Neural cell (in vitro differentiated cells): ENCODE measurements at regions not wholly inside any gene's neighbourhood (a gene's known extent, or its start where the extent isn't known, plus 50 kb on each side); places are given as distances from the start of the nearest gene placed in this dataset.

Experiments
- H2AFZ ChIP-seq: fragments of 200-600, 300-800 bp; sonication (generic), shearing (Covaris generic); 2 replicates; pipeline ENCODE4 v1.6.0; 2014; ENCODE audit warnings: low read depth, mild to moderate bottlenecking, antibody characterized with exemption, low read length, moderate library complexity
- H3F3A ChIP-seq: fragments of 200-600 bp; shearing (Covaris generic); 2 replicates; pipeline ENCODE4 v1.6.1; 2016; ENCODE audit warnings: mild to moderate bottlenecking, moderate library complexity, mixed read lengths, antibody characterized with exemption, low read length; ENCODE audit not compliant: insufficient read depth, poor library complexity, severe bottlenecking
- H3K27ac ChIP-seq: fragments of 200-600, 300-800 bp; sonication (generic), shearing (Covaris generic); 2 replicates; pipeline ENCODE4 v1.5.1; 2014; ENCODE audit warnings: mild to moderate bottlenecking, low read length, moderate library complexity
- H3K27me3 ChIP-seq: fragments of 300-800, 200-600 bp; sonication (generic), shearing (Covaris generic); 2 replicates; pipeline ENCODE4 v1.6.0; 2014; ENCODE audit warnings: mild to moderate bottlenecking, low read depth, low read length, moderate library complexity; ENCODE audit not compliant: insufficient read depth
- H3K36me3 ChIP-seq: fragments of 300-800, 200-600 bp; sonication (generic), shearing (Covaris generic); 2 replicates; pipeline ENCODE4 v1.5.1; 2014; ENCODE audit warnings: mild to moderate bottlenecking, antibody characterized with exemption, low read length, moderate library complexity; ENCODE audit not compliant: insufficient read depth
- H3K4me2 ChIP-seq: fragments of 300-800, 200-600 bp; sonication (generic), shearing (Covaris generic); 2 replicates; pipeline ENCODE4 v1.6.0; 2014; ENCODE audit warnings: mild to moderate bottlenecking, low read length
- H3K4me3 ChIP-seq: fragments of 300-800, 200-600 bp; sonication (generic), shearing (Covaris generic); 2 replicates; pipeline ENCODE4 v1.5.1; 2014; ENCODE audit warnings: mild to moderate bottlenecking, low read length, moderate library complexity
- H3K79me2 ChIP-seq: fragments of 200-600 bp; shearing (Covaris generic); replicated peaks from 2 replicates; pipeline ENCODE4 v1.6.0; 2014; ENCODE audit warnings: mild to moderate bottlenecking, low read length, moderate library complexity; ENCODE audit not compliant: insufficient read depth
- H3K9ac ChIP-seq: fragments of 300-800, 200-600 bp; sonication (generic), shearing (Covaris generic); 2 replicates; pipeline ENCODE4 v1.6.1; 2016; ENCODE audit warnings: mild to moderate bottlenecking, low read length, mixed read lengths
- H3K9me2 ChIP-seq: fragments of 200-600 bp; shearing (Covaris generic); 2 replicates; pipeline ENCODE4 v1.6.1; 2016; ENCODE audit warnings: mild to moderate bottlenecking, low read length, mixed read lengths; ENCODE audit not compliant: insufficient read depth
- H3K9me3 ChIP-seq: fragments of 200-600, 300-800 bp; sonication (generic), shearing (Covaris generic); 2 replicates; pipeline ENCODE4 v1.6.1; 2016; ENCODE audit warnings: mild to moderate bottlenecking, mixed run types, low read length, moderate library complexity, mixed read lengths
- H4K20me1 ChIP-seq: fragments of 200-600 bp; shearing (Covaris generic); 2 replicates; pipeline ENCODE4 v1.6.1; 2016; ENCODE audit warnings: mild to moderate bottlenecking, mixed run types; ENCODE audit not compliant: insufficient read depth
- EP300 ChIP-seq: fragments of 450-650 bp; conservative IDR thresholded peaks from 2 replicates; pipeline ENCODE4 v1.6.1; 2014; ENCODE audit warnings: antibody characterized with exemption, mild to moderate bottlenecking, moderate library complexity; ENCODE audit not compliant: poor library complexity, severe bottlenecking
- EZH2 ChIP-seq: fragments of 200-600, 300-800 bp; shearing (Covaris generic), sonication (generic); IDR thresholded peaks from 2 replicates; pipeline ENCODE4 v1.6.1; 2014; ENCODE audit warnings: antibody characterized with exemption, low read length, borderline replicate concordance, mild to moderate bottlenecking; ENCODE audit not compliant: insufficient read depth, poor library complexity, severe bottlenecking
- MXI1 ChIP-seq: fragments of 450-650 bp; conservative IDR thresholded peaks from 2 replicates; pipeline ENCODE4 v1.6.1; 2014; ENCODE audit warnings: antibody characterized with exemption, mild to moderate bottlenecking; ENCODE audit not compliant: poor library complexity, severe bottlenecking
- POLR2AphosphoS5 ChIP-seq: IDR thresholded peaks from 2 replicates; pipeline ENCODE4 v1.6.1; 2012
- RAD21 ChIP-seq: fragments of 450-650 bp; conservative IDR thresholded peaks from 2 replicates; pipeline ENCODE4 v1.6.1; 2014; ENCODE audit warnings: antibody characterized with exemption, mild to moderate bottlenecking, moderate library complexity
- SMC3 ChIP-seq: fragments of 450-650 bp; conservative IDR thresholded peaks from 2 replicates; pipeline ENCODE4 v1.6.1; 2014; ENCODE audit warnings: antibody characterized with exemption, mild to moderate bottlenecking, moderate library complexity; ENCODE audit not compliant: poor library complexity
- TAF1 ChIP-seq: IDR thresholded peaks from 2 replicates; pipeline ENCODE4 v1.6.1; 2012; ENCODE audit warnings: low read depth
- TF ChIP-seq, protein P1 (sequence below): fragments of 450-650 bp; IDR thresholded peaks from 2 replicates; pipeline ENCODE4 v1.5.1; 2014; ENCODE audit warnings: antibody characterized with exemption, mild to moderate bottlenecking, moderate library complexity; ENCODE audit not compliant: poor library complexity, severe bottlenecking
- TF ChIP-seq, protein P2 (sequence below): IDR thresholded peaks from 2 replicates; pipeline ENCODE4 v1.6.1; 2012; ENCODE audit warnings: borderline replicate concordance

DNA sequence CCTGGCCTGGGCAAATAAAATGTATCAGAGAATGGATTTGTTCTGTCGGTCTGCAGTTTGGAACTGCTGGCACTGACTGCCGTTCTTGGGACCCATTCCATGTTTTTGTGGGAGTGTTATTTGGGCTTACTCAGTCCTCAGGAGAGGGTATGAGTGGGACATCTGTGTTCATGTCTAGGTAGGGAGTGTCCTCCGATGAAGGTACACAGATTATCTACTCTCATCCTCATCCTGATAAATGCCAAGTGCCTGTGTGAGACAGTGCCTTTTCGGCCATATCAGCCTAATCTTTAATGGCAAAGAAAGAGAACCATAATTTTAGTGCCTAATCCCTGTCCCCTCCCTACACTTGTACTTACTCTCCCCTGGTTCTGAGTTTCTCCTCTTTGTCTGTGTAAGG is 409.4 kb downstream of the REEP3 start:
- Histone ChIP-seq H3K27ac (no peak overlapping the region), H3K9ac (no peak overlapping the region), H3K9me2 (no peaks in the 10 kb centered on the region), H3K36me3 (no peaks in the 10 kb centered on the region), H3F3A (no peaks in the 10 kb centered on the region), H3K27me3 (no peaks in the 10 kb centered on the region), H4K20me1 (no peaks in the 10 kb centered on the region), H3K4me3 (no peak overlapping the region), H3K9me3 (no peaks in the 10 kb centered on the region), H2AFZ (no peak overlapping the region), H3K79me2 (no peaks in the 10 kb centered on the region), H3K4me2 (no peak overlapping the region)
- TF ChIP-seq POLR2AphosphoS5, result no peak
- no peak for TF ChIP-seq RAD21
- TF ChIP-seq, protein P1, sequence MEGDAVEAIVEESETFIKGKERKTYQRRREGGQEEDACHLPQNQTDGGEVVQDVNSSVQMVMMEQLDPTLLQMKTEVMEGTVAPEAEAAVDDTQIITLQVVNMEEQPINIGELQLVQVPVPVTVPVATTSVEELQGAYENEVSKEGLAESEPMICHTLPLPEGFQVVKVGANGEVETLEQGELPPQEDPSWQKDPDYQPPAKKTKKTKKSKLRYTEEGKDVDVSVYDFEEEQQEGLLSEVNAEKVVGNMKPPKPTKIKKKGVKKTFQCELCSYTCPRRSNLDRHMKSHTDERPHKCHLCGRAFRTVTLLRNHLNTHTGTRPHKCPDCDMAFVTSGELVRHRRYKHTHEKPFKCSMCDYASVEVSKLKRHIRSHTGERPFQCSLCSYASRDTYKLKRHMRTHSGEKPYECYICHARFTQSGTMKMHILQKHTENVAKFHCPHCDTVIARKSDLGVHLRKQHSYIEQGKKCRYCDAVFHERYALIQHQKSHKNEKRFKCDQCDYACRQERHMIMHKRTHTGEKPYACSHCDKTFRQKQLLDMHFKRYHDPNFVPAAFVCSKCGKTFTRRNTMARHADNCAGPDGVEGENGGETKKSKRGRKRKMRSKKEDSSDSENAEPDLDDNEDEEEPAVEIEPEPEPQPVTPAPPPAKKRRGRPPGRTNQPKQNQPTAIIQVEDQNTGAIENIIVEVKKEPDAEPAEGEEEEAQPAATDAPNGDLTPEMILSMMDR, result no peak
- TF ChIP-seq EZH2, result no peak
- TF ChIP-seq EP300, result no peak
- TF ChIP-seq, protein P2, sequence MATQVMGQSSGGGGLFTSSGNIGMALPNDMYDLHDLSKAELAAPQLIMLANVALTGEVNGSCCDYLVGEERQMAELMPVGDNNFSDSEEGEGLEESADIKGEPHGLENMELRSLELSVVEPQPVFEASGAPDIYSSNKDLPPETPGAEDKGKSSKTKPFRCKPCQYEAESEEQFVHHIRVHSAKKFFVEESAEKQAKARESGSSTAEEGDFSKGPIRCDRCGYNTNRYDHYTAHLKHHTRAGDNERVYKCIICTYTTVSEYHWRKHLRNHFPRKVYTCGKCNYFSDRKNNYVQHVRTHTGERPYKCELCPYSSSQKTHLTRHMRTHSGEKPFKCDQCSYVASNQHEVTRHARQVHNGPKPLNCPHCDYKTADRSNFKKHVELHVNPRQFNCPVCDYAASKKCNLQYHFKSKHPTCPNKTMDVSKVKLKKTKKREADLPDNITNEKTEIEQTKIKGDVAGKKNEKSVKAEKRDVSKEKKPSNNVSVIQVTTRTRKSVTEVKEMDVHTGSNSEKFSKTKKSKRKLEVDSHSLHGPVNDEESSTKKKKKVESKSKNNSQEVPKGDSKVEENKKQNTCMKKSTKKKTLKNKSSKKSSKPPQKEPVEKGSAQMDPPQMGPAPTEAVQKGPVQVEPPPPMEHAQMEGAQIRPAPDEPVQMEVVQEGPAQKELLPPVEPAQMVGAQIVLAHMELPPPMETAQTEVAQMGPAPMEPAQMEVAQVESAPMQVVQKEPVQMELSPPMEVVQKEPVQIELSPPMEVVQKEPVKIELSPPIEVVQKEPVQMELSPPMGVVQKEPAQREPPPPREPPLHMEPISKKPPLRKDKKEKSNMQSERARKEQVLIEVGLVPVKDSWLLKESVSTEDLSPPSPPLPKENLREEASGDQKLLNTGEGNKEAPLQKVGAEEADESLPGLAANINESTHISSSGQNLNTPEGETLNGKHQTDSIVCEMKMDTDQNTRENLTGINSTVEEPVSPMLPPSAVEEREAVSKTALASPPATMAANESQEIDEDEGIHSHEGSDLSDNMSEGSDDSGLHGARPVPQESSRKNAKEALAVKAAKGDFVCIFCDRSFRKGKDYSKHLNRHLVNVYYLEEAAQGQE, result no peak
- TF ChIP-seq SMC3, result no peak
- no peak for TF ChIP-seq TAF1
- no peak for TF ChIP-seq MXI1

GRCh38 chr10:63935705-63936104 is 414.5 kb downstream of the REEP3 start:
- no peaks in the 10 kb centered on the region for H3K79me2 ChIP-seq
- H3K9me2 ChIP-seq, result no peaks in the 10 kb centered on the region
- H3K27ac ChIP-seq, result no peak overlapping the region
- no peaks in the 10 kb centered on the region for H3K9me3 ChIP-seq
- H3K4me3 ChIP-seq, result no peak overlapping the region
- H2AFZ ChIP-seq, result no peak overlapping the region
- H3K9ac ChIP-seq, result no peak overlapping the region
- no peaks in the 10 kb centered on the region for H3K36me3 ChIP-seq
- no peak overlapping the region for H3K4me2 ChIP-seq
- no peaks in the 10 kb centered on the region for H3K27me3 ChIP-seq
- no peaks in the 10 kb centered on the region for H3F3A ChIP-seq
- TF ChIP-seq MXI1 (no peak), RAD21 (peak; percentile 34), TAF1 (no peak), SMC3 (peak; percentile 39), POLR2AphosphoS5 (no peak)
- TF ChIP-seq, protein P1, result peak; percentile 40
- no peaks in the 10 kb centered on the region for H4K20me1 ChIP-seq
